DOHH2 (cell line): ENCODE measurements at regions not wholly inside any gene's neighbourhood (a gene's known extent, or its start where the extent isn't known, plus 50 kb on each side); places are given as distances from the start of the nearest gene placed in this dataset.

Source experiments
- CTCF ChIP-seq: fragments of 200-600 bp; sonication (generic); IDR thresholded peaks from one replicate; pipeline ENCODE4 v1.5.1; 2014; ENCODE audit warnings: antibody characterized with exemption, mild to moderate bottlenecking, low read depth, low read length; ENCODE audit not compliant: poor library complexity, severe bottlenecking
- EZH2phosphoT487 ChIP-seq: fragments of 200-600 bp; sonication (generic); IDR thresholded peaks from 2 replicates; pipeline ENCODE4 v1.6.1; 2017; ENCODE audit warnings: borderline replicate concordance, mild to moderate bottlenecking, antibody characterized with exemption, low read length, moderate library complexity, mixed read lengths

GRCh38 chr2:67950018-67950417, 112.8 kb downstream of the C1D start:
- TF ChIP-seq CTCF (no peak), EZH2phosphoT487 (no peak)
